ENCODE measurements at regions not wholly inside any gene's neighbourhood (a gene's known extent, or its start where the extent isn't known, plus 50 kb on each side); places are given as distances from the start of the nearest gene placed in this dataset.

DNA sequence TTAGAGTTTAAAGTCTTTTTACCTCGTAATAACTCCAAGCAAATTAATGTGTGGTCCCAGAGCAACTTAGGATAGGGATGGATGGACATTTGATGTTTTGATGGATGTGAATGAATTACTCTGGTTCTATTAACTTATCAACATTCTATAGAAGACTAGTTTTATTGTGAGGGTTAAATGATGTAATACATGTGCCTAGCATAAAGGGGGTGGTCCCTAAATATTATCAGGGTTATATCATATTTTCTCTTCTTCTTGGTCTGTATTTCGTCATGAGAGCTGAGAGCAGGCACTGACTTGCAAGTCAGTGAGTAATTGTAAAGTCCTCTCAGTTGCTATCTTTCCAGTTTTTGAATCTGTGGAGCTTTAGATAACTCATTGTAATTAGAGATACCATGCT is 219.3 kb downstream of the GATA3 start:
- DNase-seq (ENCODE audit: low read depth, low spot score) (peak; percentile 81), FAIRE-seq (peak; percentile 81)
- no peaks in the 10 kb centered on the region for H3K79me2 ChIP-seq (ENCODE audit: control insufficient read depth, insufficient read depth, low read length)
- TF ChIP-seq EZH2 (IDR thresholded peaks at IDR 0.05; ENCODE audit: low read length) (no peak), CTCF (optimal IDR thresholded peaks at IDR 0.05 in 1 of 3, IDR thresholded peaks at IDR 0.05 in 1 of 3, conservative IDR thresholded peaks at IDR 0.05 in 1 of 3; ENCODE audit: extremely low read depth in 1 of 3, insufficient read depth in 2 of 3, low read length in 3 of 3) (no peak)
- H3K9me1 ChIP-seq (ENCODE audit: control insufficient read depth, extremely low read depth, insufficient read depth, low read length) = no peaks in the 10 kb centered on the region
- no peaks in the 10 kb centered on the region for H4K20me1 ChIP-seq (ENCODE audit: control insufficient read depth, extremely low read depth, insufficient read depth, low read length)
- H3K4me3 ChIP-seq (ENCODE audit: control insufficient read depth in 2 of 3, extremely low read depth in 1 of 3, insufficient read depth in 2 of 3, low read depth in 1 of 3, low read length in 3 of 3) = peak overlapping the region in 1 of 3 experiments; percentile 51
- H3K4me1 ChIP-seq (ENCODE audit: control insufficient read depth, extremely low read depth, insufficient read depth, low read length) = peaks cover 21% of the 10 kb centered on the region
- H3K4me2 ChIP-seq (ENCODE audit: control insufficient read depth, extremely low read depth, insufficient read depth, low read depth, low read length) = peak overlapping the region; percentile 80
- H3K36me3 ChIP-seq (ENCODE audit: control insufficient read depth in 2 of 2, extremely low read depth in 1 of 2, insufficient read depth in 2 of 2, low read length in 2 of 2) = no peaks in the 10 kb centered on the region
- H3K27ac ChIP-seq (ENCODE audit: control insufficient read depth, insufficient read depth, low read length) = peak overlapping the region; percentile 83
- peak overlapping the region; percentile 72 for H2AFZ ChIP-seq (ENCODE audit: control insufficient read depth, low read length)
- H3K9me3 ChIP-seq (ENCODE audit: control insufficient read depth, low read depth, low read length) = no peaks in the 10 kb centered on the region
- dilution Hi-C loops (cut with MboI; ENCODE audit: extremely low pct_ligation_motif_present, low sequenced_read_pairs) = no loop called here
- H3K9ac ChIP-seq (ENCODE audit: control insufficient read depth, extremely low read depth, insufficient read depth, low read length) = no peak overlapping the region
- no peaks in the 10 kb centered on the region for H3K27me3 ChIP-seq (ENCODE audit: control insufficient read depth, extremely low read depth, insufficient read depth, low read length)

GRCh38 chr10:8275911-8276310 is 221.4 kb downstream of the GATA3 start:
- Histone ChIP-seq H3K9me3 (ENCODE audit: control insufficient read depth, low read depth, low read length) (no peaks in the 10 kb centered on the region), H3K4me2 (ENCODE audit: control insufficient read depth, extremely low read depth, insufficient read depth, low read depth, low read length) (no peak overlapping the region), H3K9ac (ENCODE audit: control insufficient read depth, extremely low read depth, insufficient read depth, low read length) (no peak overlapping the region), H3K79me2 (ENCODE audit: control insufficient read depth, insufficient read depth, low read length) (no peaks in the 10 kb centered on the region), H3K4me3 (ENCODE audit: control insufficient read depth in 2 of 3, extremely low read depth in 1 of 3, insufficient read depth in 2 of 3, low read depth in 1 of 3, low read length in 3 of 3) (no peak overlapping the region), H2AFZ (ENCODE audit: control insufficient read depth, low read length) (no peak overlapping the region), H3K27ac (ENCODE audit: control insufficient read depth, insufficient read depth, low read length) (no peak overlapping the region), H3K4me1 (ENCODE audit: control insufficient read depth, extremely low read depth, insufficient read depth, low read length) (peaks cover 30% of the 10 kb centered on the region), H3K27me3 (ENCODE audit: control insufficient read depth, extremely low read depth, insufficient read depth, low read length) (no peaks in the 10 kb centered on the region), H3K36me3 (ENCODE audit: control insufficient read depth in 2 of 2, extremely low read depth in 1 of 2, insufficient read depth in 2 of 2, low read length in 2 of 2) (no peaks in the 10 kb centered on the region), H4K20me1 (ENCODE audit: control insufficient read depth, extremely low read depth, insufficient read depth, low read length) (no peaks in the 10 kb centered on the region), H3K9me1 (ENCODE audit: control insufficient read depth, extremely low read depth, insufficient read depth, low read length) (no peaks in the 10 kb centered on the region)
- FAIRE-seq (no peak), DNase-seq (ENCODE audit: low read depth, low spot score) (no peak)
- TF ChIP-seq CTCF (optimal IDR thresholded peaks at IDR 0.05 in 1 of 3, IDR thresholded peaks at IDR 0.05 in 1 of 3, conservative IDR thresholded peaks at IDR 0.05 in 1 of 3; ENCODE audit: extremely low read depth in 1 of 3, insufficient read depth in 2 of 3, low read length in 3 of 3) (no peak), EZH2 (IDR thresholded peaks at IDR 0.05; ENCODE audit: low read length) (no peak)
- dilution Hi-C loops (cut with MboI; ENCODE audit: extremely low pct_ligation_motif_present, low sequenced_read_pairs) = no loop called here
